Activated CD4-positive, alpha-beta T cell treated with anti-CD3 and anti-CD28 coated beads for 1 hour (primary cell): ENCODE measurements at regions not wholly inside any gene's neighbourhood (a gene's known extent, or its start where the extent isn't known, plus 50 kb on each side); places are given as distances from the start of the nearest gene placed in this dataset.
"Not testable (repeated sequence)": the region's sequence is repeated elsewhere in the genome, so short reads cannot be mapped to it uniquely, and the experiment has no call there.

Experiments used
- DNase-seq: peaks from one replicate; pipeline ENCODE4 v3.0.0-alpha.2; 2020

DNA sequence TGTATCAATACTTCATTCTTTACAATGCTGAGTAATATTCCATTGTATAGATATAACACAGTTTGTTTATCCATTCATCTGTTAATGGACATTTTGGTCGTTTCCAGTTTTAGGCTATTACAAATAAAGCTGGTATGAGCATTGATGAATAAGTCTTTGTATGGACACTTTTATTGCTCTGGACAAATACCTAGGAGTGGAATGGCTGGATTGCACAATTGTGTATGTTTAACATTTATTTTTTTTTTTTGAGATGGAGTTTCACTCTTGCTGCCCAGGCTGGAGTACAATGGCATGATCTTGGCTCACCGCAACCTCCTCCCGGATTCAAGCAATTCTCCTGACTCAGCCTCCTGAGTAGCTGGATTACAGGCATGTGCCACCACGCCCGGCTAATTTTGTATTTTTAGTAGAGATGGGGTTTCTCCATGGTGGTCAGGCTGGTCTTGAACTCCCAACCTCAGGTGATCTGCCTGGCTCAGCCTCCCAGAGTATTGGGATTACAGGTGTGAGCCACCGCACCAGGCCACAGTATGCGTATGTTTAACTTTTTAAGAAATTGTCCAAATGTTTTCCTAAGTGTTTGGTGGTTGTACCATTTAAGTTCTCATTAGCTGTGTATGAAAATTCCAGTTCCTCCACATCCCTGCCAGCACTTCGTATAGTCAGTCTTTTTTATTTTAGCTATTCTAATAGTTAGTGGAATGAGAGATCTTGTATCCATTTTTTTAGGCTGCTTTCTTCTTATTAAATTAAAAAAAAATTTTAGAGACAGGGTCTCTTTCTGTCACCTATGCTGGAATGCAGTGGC is 194.9 kb upstream of the HAAO start:
- DNase-seq: no peak

DNA sequence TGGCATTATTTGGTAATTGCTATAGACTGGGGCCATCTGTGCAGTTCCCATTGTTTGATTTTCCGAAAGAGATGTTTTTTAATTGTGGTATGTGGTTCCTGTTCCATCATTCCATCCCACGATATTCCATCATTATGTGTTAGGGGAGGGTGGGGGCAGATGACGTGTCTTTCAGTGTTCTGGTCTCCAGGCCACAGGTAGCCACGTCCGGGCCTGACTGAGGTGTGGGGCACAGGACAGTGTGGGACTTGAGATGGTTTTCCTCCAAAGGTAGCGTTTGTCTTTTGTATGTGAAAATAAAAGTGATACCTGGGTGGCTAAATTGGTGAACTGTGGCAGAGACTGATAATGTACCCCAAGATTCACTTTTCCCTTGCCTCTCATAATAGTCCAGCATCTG is 192.2 kb upstream of the HAAO start:
- DNase-seq: no peak

DNA sequence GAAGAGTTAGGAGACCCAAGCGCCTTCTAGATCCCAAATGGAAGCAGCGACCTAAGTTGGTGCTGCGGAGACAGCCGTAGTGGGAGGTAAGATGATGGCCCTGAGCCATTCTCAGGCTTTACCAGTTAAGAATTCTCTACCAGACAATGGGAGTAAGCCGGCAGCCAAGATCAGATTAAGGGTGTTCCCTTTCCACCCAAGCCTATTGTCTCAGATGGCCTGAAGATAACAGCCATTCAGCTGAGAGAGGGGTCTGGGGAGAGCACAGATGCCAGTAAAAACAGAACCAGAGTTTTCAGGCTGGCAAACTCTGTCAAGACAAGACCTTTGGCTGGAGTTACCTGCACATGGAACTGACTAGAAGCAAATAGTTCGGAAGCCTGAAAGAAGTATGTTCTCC is 191.7 kb upstream of the HAAO start:
- no peak for DNase-seq

- DNase-seq: no peak
These were observed 188.5 kb upstream of the HAAO start for GRCh38 chr2:42980764-42981416.

DNA sequence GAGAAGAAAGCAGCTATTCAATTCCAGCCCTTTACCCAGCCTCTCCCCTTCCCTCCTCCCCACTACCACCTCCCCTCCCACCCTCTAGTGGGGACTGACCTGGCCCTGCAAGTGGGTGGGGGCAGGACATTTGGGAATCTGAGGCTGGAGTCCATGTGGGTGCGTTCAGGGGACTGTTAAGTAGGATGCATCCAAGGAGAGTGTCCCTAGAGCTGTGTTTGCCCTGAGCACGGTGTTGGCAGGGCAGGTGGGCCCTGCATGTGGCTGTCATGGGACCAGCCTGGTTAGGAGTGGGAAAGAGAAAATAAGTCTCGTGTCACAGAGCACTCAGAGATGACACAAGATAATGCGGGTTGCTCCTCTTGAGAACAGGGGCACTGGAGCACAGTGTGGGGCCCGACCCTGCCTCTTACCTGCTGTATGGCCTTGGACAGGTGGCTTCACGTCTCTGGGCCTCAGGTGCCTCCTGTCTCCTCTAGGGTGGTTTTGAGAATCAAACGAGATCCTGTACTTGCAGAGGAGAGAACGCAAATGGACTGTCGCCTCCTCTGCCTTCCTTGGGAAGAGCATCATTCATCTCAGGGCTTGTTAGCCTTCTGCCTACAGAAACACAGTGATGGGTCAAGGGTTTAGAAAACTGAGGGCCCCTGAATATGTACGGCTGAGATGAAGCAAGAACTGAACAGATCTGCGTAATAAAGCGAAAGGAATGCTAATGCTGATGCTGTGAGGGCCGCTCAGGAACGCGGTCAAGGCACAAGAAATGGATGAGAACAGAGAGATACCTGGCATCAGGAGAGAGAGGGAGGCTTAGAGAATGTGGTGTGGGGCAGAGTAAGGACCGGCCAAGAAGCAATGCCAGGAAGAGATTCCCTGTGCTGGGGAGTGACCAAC is 187.7 kb upstream of the HAAO start:
- DNase-seq: no peak

GRCh38 chr2:42979416-42979869 is 187.1 kb upstream of the HAAO start:
- DNase-seq: no peak

DNA sequence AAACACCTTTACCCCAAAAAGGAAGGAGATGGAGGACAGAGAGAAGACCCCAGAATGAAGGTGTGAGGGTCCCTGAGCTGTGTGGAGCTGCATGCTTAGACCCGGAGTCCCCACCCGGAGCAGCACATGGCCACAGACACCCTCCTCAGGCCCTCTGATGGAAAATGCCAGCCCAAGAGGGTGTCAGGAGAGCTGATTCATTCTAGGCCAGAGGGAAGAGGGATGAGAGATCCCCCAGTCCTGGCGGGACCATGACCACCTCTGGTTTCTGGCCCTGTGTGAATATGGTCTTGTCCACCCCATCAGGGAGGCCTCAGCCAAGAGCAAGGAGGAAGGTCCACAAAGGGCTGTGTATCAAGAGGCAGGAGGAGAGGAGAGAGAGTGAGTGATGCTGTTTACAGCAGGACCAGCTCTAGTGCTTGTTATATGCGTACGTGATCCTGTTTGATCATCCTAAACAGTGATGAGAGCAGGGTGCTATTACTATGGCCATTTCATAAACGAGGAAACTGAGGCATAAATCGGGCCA is 186.6 kb upstream of the HAAO start:
- no peak for DNase-seq

DNA sequence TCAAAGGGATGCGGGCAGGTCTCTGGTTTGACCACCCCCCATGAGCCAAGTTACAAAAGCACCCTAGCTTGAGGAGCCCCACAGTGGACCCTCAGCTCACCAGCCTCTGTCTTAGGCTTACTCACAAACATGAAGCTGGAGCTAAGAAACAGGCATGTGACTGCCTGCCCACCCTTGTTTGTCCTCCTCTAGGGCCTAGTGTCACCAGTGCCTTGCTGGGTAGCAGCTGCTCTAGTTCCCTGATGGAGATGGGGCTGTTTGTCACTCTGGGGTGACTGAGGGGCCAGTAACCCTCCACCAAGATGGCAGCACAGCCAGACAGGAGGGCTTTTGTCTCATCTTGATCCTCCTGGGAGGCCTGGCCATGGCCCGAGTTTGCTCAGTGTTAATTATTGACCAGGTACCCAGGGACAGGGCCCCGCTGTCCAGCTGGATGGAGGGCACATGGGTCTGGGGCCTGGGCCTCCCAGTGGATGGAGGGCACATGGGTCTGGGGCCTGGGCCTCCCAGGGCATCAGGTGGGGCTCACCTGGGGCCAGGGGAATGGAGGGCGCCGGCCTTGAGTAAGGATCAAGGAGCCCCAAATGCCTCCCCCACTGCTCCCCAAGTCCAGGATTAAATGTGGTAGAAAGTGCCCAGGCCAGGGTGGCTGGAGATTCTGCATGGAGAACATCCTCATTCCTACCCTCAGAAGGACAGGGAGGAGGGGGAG is 185.9 kb upstream of the HAAO start:
- no peak for DNase-seq

DNA sequence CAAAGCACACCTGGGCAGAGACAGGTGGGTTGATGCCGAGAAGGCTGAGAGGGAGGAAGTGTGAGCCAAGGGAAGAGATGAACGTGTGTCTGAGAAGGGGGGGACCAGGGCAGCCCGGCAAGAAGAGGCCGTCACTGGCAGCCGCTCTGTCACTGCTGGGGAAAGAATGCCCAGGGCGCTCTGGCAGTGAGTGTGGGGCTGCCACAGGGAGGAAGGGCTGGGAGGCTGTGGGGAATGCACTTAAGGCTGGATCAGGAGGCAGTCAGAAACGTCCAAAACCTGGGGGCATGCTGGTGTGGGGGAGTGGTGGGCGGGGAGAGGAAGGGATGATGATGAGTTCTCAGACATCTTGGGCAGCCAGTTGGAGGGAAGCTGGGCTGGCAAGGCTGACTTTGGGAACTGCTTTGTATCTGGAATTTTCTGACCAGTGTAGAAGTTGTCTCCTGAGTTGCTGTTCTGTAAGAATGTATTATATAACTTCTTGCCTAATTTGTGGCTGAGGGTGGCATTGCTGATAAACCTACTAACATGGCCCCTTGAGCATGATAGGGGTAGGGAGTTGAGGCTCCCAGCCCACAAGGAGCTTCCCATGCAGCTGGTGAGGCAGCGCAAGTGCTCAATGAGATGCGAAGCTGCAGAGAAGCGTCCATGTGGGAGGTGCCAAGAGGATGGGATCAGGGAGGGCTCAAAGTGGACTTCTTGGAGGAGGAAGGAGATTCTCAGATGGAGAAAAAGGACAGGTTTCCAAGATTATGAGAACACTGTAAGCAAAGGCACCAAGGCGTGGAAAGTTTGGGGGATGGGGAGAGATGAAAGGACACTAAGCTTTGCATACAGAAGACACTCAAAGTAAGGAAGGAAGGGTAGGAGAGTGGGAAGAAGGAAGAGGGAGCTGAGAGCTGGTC is 185.1 kb upstream of the HAAO start:
- DNase-seq: no peak

DNA sequence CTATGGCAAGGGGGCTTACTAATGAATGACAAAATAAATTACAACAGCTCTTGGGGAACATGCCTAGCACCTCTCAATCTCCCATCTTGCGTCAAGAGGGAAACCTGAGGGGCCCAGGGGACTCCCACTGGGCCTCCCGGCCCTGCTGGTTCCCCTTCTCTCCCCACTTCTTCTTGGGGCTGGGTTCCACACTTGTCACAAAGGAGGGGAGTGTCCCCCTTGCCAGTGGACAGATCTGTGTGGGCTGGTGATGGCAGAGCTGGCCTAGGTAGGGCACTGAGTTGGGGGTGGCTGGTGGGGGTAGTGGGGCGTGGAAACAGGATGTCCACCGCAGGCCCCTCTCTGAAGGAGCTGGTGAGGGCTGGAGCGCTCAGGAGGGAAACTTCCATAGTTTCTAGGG is 184.0 kb upstream of the HAAO start:
- no peak for DNase-seq

DNA sequence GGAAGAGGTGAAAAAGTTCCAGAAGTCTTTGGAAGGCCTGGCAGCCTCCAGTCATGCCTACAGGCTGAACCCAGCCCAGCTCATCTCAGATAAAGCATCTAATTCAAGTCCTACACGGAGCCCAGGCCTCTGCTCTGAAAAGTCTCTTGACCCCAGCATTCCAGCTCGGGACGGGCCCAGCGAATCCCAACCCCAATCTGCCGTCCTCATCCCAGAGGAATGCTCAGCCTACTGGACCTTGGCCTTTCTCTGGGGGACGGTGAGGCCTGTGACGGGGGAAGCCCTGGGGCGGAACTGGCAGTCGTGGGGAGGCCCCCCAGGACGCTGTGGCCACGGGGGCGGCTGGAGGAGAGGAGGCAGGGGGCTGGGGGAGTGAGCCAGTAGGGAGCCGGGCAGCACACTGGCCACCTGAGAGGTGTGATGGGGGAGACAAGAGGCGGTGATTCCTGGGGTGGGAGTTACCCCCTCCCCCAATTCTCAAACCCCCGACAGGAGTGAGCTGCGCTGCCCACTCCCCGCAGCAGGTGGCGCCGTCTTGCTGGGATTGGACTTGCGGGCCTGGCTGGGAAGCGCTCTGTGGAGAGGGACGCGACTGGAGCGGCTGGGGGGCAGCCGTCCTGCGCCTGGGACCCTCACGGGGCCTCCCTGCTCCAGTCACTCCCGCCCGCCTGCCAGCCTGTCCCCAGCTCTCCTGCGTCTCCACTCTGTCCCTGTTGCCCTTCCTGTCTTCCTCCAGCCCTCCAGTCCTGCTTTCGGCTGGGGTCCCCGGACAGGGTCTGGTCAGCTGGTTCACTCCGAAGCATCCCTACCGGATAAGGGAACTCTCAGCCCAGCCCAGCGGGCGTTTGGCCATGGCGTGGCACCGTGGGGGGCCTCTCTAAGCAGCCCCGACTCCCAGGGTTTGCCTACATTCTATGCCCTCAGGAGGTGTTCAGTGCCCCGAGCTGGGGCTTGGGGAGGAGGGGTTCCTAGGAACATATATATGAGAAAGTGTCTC is 182.6 kb upstream of the HAAO start:
- peak; percentile 41 for DNase-seq

DNA sequence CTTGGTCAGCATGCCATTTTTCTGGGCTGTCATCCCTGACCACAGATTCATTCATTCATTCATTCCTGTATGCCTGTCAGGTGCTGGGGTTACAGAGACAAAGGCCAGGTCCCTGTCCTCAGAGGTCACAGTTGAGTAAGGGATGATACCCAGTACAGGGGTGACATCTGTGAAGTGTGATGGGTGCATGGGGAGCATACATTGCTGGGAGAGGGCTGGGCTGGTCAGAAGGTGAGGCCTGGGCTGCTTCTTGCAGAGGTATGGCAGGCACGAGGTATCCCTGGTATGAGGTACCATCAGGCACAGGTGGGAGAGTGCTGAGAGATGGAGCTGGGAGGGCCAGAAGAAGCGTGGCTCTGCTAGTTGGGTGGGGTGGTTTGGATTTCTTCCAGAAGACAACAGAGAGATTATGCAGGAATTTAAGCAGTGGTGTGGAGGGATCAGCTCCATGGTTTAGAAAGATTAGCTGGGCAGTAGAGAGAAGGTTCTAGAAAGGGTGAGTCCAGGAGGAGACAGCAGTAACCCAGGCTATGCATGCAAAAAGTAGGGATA is 181.9 kb upstream of the HAAO start:
- DNase-seq: no peak

- no peak for DNase-seq
These were observed 181.3 kb upstream of the HAAO start for GRCh38 chr2:42973726-42974125.

GRCh38 chr2:42972933-42973516 is 180.6 kb upstream of the HAAO start:
- DNase-seq: not testable (repeated sequence)

GRCh38 chr2:42971947-42972736 is 179.8 kb upstream of the HAAO start:
- DNase-seq: no peak

DNA sequence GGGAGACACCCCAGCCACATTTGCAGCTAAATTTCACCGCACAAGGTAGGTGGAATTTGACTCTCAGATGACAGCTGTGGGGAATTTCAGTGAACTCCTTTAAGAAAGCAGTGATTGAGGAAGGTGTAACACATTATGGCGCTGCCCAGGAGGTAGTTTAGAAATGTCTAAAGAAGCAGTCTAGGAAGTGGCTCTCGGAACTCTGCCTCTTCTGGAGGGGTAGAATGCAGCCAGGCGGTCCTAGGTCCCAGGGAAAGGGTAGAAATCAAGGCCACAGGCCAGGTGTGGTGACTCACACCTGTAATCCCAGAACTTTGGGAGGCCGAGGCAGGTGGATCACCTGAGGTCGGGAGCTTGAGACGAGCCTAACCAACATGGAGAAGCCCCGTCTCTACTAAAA is 179.0 kb upstream of the HAAO start:
- no peak for DNase-seq

DNA sequence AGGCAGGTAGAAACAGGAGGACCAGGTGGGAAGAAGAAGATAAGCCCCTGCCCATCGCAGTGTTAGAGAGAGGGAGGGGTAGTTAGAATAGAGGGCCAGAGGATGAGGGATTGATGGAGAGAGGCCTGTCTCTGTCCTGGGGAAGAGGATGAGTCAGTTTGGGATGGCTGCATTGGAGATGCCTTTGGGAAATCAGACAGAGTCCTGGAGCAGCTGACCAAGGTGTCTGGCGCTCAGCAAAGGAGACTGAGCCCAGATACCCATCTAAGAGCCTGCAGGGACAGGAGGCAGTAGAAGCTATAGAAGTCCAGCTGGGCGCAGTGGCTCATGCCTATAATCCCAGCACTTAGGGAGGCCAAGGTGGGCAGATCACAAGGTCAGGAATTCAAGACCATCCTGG is 177.8 kb upstream of the HAAO start:
- DNase-seq: no peak
